RWPE1 (cell line): ENCODE measurements at regions not wholly inside any gene's neighbourhood (a gene's known extent, or its start where the extent isn't known, plus 50 kb on each side); places are given as distances from the start of the nearest gene placed in this dataset.

Experiments
- CTCF ChIA-PET: fragments of 350-600 bp; sonication (Branson Sonifier 250); formaldehyde crosslinking; extraction: SDS; loops from one replicate; lab custom pipeline; 2021; lab: Yijun Ruan, JAX
- POLR2A ChIA-PET: fragments of 400-600 bp; formaldehyde crosslinking; extraction: SDS; loops from one replicate; lab custom pipeline; 2020; ENCODE audit warnings: antibody characterized with exemption; ENCODE audit not compliant: low non-redundant PET; lab: Yijun Ruan, JAX
- DNase-seq: peaks from one replicate; pipeline ENCODE4 v3.0.0; 2012; ENCODE audit warnings: low spot score
- H3K27ac ChIP-seq: fragments of 450-650 bp; 2 replicates; pipeline ENCODE4 v1.5.1; 2017
- CTCF ChIP-seq: fragments of 450-650 bp; conservative IDR thresholded peaks from 2 replicates; pipeline ENCODE4 v1.5.1; 2017; ENCODE audit warnings: low read depth, mild to moderate bottlenecking

- ChIA-PET CTCF (no interaction called here), POLR2A (no interaction called here)
- no peak for TF ChIP-seq CTCF
- DNase-seq, result no peak
- no peak overlapping the region for H3K27ac ChIP-seq
These were observed 440.8 kb downstream of the AEBP2 start for GRCh38 chr12:19880076-19880475.

- ChIA-PET POLR2A (no interaction called here), CTCF (no interaction called here)
- TF ChIP-seq CTCF, result no peak
- DNase-seq, result no peak
- H3K27ac ChIP-seq, result no peak overlapping the region
These were observed 441.4 kb downstream of the AEBP2 start for GRCh38 chr12:19880721-19881120.

GRCh38 chr12:19882346-19882745 lies 443.1 kb downstream of the AEBP2 start:
- DNase-seq, result no peak
- no peak for TF ChIP-seq CTCF
- POLR2A ChIA-PET, result no interaction called here
- CTCF ChIA-PET, result no interaction called here
- H3K27ac ChIP-seq, result no peak overlapping the region

- no peak overlapping the region for H3K27ac ChIP-seq
- ChIA-PET CTCF (interaction anchor here (0.9 kb wide), 1 partner anchor 9 kb away, joined by 3 read pairs; no protein-coding TSS in a partner anchor), POLR2A (no interaction called here)
- no peak for TF ChIP-seq CTCF
- DNase-seq, result no peak
These were observed 444.8 kb downstream of the AEBP2 start for GRCh38 chr12:19884021-19884492.

GRCh38 chr12:19885093-19885812 lies 446.0 kb downstream of the AEBP2 start:
- CTCF ChIA-PET, result no interaction called here
- TF ChIP-seq CTCF, result no peak
- DNase-seq, result no peak
- POLR2A ChIA-PET, result no interaction called here
- no peak overlapping the region for H3K27ac ChIP-seq

GRCh38 chr12:19886065-19886464 lies 446.8 kb downstream of the AEBP2 start:
- TF ChIP-seq CTCF, result no peak
- POLR2A ChIA-PET, result no interaction called here
- no peak for DNase-seq
- H3K27ac ChIP-seq, result no peak overlapping the region
- CTCF ChIA-PET, result no interaction called here
